Thoracic aorta (tissue), 2 donors: ENCODE measurements at regions not wholly inside any gene's neighbourhood (a gene's known extent, or its start where the extent isn't known, plus 50 kb on each side); places are given as distances from the start of the nearest gene placed in this dataset.

Source experiments
- ATAC-seq: fragments of 150-250 bp; one replicate; pipeline ENCODE4 v1.8.0; 2017; ENCODE audit warnings: low read depth; ENCODE audit not compliant: insufficient number of reproducible peaks, low FRiP score
- DNase-seq: peaks from one replicate; pipeline ENCODE4 v3.0.0-alpha.2; 2020; ENCODE audit warnings: low spot score
- H3K27ac ChIP-seq, 2 donors: fragments of 200-600 bp; sonication (generic); 1 replicate in 1 of 2; 2 replicates in 1 of 2; pipeline ENCODE4 v1.5.1; 2016; ENCODE audit warnings: mild to moderate bottlenecking in 2 of 2, moderate library complexity in 2 of 2
- H3K27me3 ChIP-seq: fragments of 200-600 bp; sonication (generic); replicated peaks from 2 replicates; pipeline ENCODE4 v1.6.0; 2016; ENCODE audit warnings: mild to moderate bottlenecking; ENCODE audit not compliant: insufficient read depth
- H3K36me3 ChIP-seq: fragments of 200-600 bp; sonication (generic); one replicate; pipeline ENCODE4 v1.5.1; 2016
- H3K4me1 ChIP-seq, 2 donors: fragments of 200-600 bp; sonication (generic); 1 replicate in 1 of 2; 2 replicates in 1 of 2; pipeline versions ENCODE4 v1.5.1 to v1.6.0; 2016; ENCODE audit warnings: low read depth in 2 of 2, mild to moderate bottlenecking in 1 of 2; ENCODE audit not compliant: control insufficient read depth in 1 of 2
- H3K4me3 ChIP-seq: fragments of 200-600 bp; sonication (generic); 2 replicates; pipeline ENCODE4 v1.5.1; 2016; ENCODE audit warnings: mild to moderate bottlenecking
- H3K9me3 ChIP-seq: fragments of 200-600 bp; sonication (generic); 2 replicates; pipeline ENCODE4 v1.5.1; 2016
- CTCF ChIP-seq: fragments of 200-600 bp; sonication (generic); IDR thresholded peaks from one replicate; pipeline ENCODE4 v1.5.1; 2019; ENCODE audit warnings: antibody characterized with exemption

GRCh38 chr10:47130491-47130890, 169.5 kb upstream of the GDF10 start:
- H3K27me3 ChIP-seq, result no peaks in the 10 kb centered on the region
- DNase-seq, result no peak
- no peak for ATAC-seq
- H3K4me1 ChIP-seq, result no peaks in the 10 kb centered on the region
- no peaks in the 10 kb centered on the region for H3K36me3 ChIP-seq
- H3K9me3 ChIP-seq, result no peaks in the 10 kb centered on the region
- H3K27ac ChIP-seq, result no peak overlapping the region
- H3K4me3 ChIP-seq, result no peak overlapping the region
- TF ChIP-seq CTCF, result no peak

GRCh38 chr10:47133871-47134570, 166.0 kb upstream of the GDF10 start:
- no peaks in the 10 kb centered on the region for H3K36me3 ChIP-seq
- no peak for ATAC-seq

GRCh38 chr10:47136866-47137265, 163.1 kb upstream of the GDF10 start:
- Histone ChIP-seq H3K27ac (no peak overlapping the region), H3K36me3 (no peaks in the 10 kb centered on the region), H3K4me1 (no peaks in the 10 kb centered on the region), H3K9me3 (no peaks in the 10 kb centered on the region), H3K27me3 (no peaks in the 10 kb centered on the region), H3K4me3 (no peak overlapping the region)
- TF ChIP-seq CTCF, result no peak
- ATAC-seq, result no peak
- DNase-seq, result no peak

More at GRCh38 chr10:47133871-47134570, 166.0 kb upstream of the GDF10 start:
- Histone ChIP-seq H3K4me1 (no peaks in the 10 kb centered on the region), H3K4me3 (no peak overlapping the region), H3K27ac (no peak overlapping the region), H3K27me3 (no peaks in the 10 kb centered on the region), H3K9me3 (no peaks in the 10 kb centered on the region)
- no peak for TF ChIP-seq CTCF
- no peak for DNase-seq

- no peaks in the 10 kb centered on the region for H3K4me1 ChIP-seq
- no peak for ATAC-seq
These were observed 162.6 kb upstream of the GDF10 start for GRCh38 chr10:47137311-47137851.

GRCh38 chr10:47139121-47139520, 160.9 kb upstream of the GDF10 start:
- H3K27ac ChIP-seq, result no peak overlapping the region
- no peak for TF ChIP-seq CTCF
- H3K9me3 ChIP-seq, result no peaks in the 10 kb centered on the region
- ATAC-seq, result no peak
- no peaks in the 10 kb centered on the region for H3K36me3 ChIP-seq
- H3K4me3 ChIP-seq, result no peak overlapping the region
- no peaks in the 10 kb centered on the region for H3K4me1 ChIP-seq
- no peak for DNase-seq
- no peaks in the 10 kb centered on the region for H3K27me3 ChIP-seq

More at GRCh38 chr10:47137311-47137851, 162.6 kb upstream of the GDF10 start:
- no peak for DNase-seq
- no peak for TF ChIP-seq CTCF
- Histone ChIP-seq H3K27me3 (no peaks in the 10 kb centered on the region), H3K27ac (no peak overlapping the region), H3K4me3 (no peak overlapping the region), H3K36me3 (no peaks in the 10 kb centered on the region), H3K9me3 (no peaks in the 10 kb centered on the region)
